Uterus (tissue), 3 donors: ENCODE measurements at regions not wholly inside any gene's neighbourhood (a gene's known extent, or its start where the extent isn't known, plus 50 kb on each side); places are given as distances from the start of the nearest gene placed in this dataset.

Experiments
- DNase-seq, 2 donors: peaks; one replicate each; pipeline ENCODE4 v3.0.0-alpha.2; 2019 to 2020
- H3K27ac ChIP-seq, 2 donors: fragments of 200-600 bp; sonication (generic); 1 replicate in 1 of 2; 2 replicates in 1 of 2; pipeline ENCODE4 v1.5.1; 2016 to 2018
- H3K27me3 ChIP-seq, 2 donors: fragments of 200-600 bp; sonication (generic); one replicate each; pipeline ENCODE4 v1.5.1; 2018 to 2019; ENCODE audit warnings: control low read depth in 1 of 2
- H3K36me3 ChIP-seq, 2 donors: fragments of 200-600 bp; sonication (generic); one replicate each; pipeline ENCODE4 v1.5.1; 2019; ENCODE audit warnings: control low read depth in 1 of 2
- H3K4me1 ChIP-seq, 2 donors: fragments of 200-600 bp; sonication (generic); one replicate each; pipeline ENCODE4 v1.5.1; 2018 to 2019; ENCODE audit warnings: control low read depth in 1 of 2
- H3K4me3 ChIP-seq, 2 donors: fragments of 200-600 bp; sonication (generic); 1 replicate in 1 of 2; 2 replicates in 1 of 2; pipeline ENCODE4 v1.5.1; 2018 to 2019; ENCODE audit warnings: mild to moderate bottlenecking in 1 of 2
- H3K9me3 ChIP-seq, 2 donors: fragments of 200-600 bp; sonication (generic); one replicate each; pipeline ENCODE4 v1.5.1; 2019; ENCODE audit warnings: control low read depth in 1 of 2
- CTCF ChIP-seq, 4 experiments: fragments of 200-600 bp in 2 of 4; fragments of 450-650 bp in 2 of 4; sonication (generic) in 2 of 4; IDR thresholded peaks; one replicate each; pipeline ENCODE4 v1.5.1; 2016 to 2019; ENCODE audit warnings: antibody characterized with exemption in 4 of 4, mild to moderate bottlenecking in 2 of 4, moderate library complexity in 1 of 4
- POLR2A ChIP-seq, 2 donors: fragments of 450-650 bp; IDR thresholded peaks; one replicate each; pipeline ENCODE4 v1.6.1; 2016; ENCODE audit warnings: antibody characterized with exemption in 2 of 2, mild to moderate bottlenecking in 1 of 2, moderate library complexity in 1 of 2
- intact Hi-C: fragments of 100-400 bp; cut with DNase I; formaldehyde crosslinking; loops from one replicate; pipeline ENCODE4 v1.15.1; 2023; ENCODE audit warnings: low total_unique reads
- donor health status: DM: yes; HTN: yes; CAD: no.

- Histone ChIP-seq H3K4me3 (no peak overlapping the region), H3K9me3 (no peaks in the 10 kb centered on the region), H3K4me1 (no peaks in the 10 kb centered on the region), H3K27ac (no peak overlapping the region), H3K27me3 (no peaks in the 10 kb centered on the region), H3K36me3 (no peaks in the 10 kb centered on the region)
- DNase-seq: no peak
- TF ChIP-seq CTCF (IDR thresholded peaks at IDR 0.05) (no peak), POLR2A (IDR thresholded peaks at IDR 0.05) (no peak)
- intact Hi-C loops: no loop called here
Observed at GRCh38 chr9:85173967-85174366, 504.4 kb downstream of the NTRK2 start.

DNA sequence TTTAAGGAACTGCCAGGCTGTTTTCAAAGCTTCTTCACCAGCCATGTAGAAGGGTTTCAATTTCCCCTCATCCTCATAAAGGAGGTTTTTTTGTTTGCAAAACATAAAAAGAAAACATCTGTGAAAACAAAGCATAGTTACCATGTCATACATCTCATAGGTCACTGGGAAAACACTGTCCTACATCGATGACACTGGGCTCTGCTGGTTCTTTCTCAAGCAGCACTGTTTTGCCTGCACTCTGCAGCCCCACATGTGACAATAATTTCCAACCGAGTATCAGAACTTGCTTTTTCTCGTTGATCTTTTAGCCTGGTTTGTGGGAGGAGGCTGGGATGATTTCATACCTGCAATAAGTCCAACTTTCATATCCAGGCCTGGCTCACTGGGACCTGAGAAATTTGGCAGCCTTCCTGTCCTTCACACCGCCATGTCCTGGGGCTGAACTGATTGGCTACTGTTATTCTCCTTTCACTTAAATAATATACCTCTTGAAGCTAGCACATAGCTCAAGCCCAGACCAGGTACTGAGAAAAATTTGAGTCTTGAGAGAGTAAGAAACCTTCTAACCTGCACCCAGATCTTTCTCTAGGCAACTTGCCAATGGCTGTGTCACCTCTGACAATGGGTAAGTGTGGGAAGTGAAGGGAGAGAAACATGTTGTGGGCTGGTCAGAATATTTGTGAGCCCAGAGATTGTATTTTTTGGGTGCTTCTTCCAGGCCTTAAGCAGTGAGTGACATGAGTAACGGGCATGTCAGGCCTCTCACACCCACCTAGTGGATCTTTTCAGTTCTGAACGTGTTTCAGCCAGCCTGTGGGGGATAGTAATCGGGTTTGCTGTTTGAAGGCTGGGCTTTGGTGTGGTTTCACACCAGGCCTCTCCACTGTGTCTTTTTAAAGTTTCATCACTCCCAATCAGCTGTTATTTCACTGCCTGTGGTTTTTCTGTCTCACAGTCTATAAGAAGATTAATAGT is 502.8 kb downstream of the NTRK2 start:
- Histone ChIP-seq H3K9me3 (no peaks in the 10 kb centered on the region), H3K27ac (no peak overlapping the region), H3K4me1 (no peaks in the 10 kb centered on the region), H3K27me3 (no peaks in the 10 kb centered on the region), H3K4me3 (no peak overlapping the region), H3K36me3 (no peaks in the 10 kb centered on the region)
- intact Hi-C loops: no loop called here
- TF ChIP-seq POLR2A (IDR thresholded peaks at IDR 0.05): no peak
- TF ChIP-seq CTCF (IDR thresholded peaks at IDR 0.05): no peak
- DNase-seq: no peak

DNA sequence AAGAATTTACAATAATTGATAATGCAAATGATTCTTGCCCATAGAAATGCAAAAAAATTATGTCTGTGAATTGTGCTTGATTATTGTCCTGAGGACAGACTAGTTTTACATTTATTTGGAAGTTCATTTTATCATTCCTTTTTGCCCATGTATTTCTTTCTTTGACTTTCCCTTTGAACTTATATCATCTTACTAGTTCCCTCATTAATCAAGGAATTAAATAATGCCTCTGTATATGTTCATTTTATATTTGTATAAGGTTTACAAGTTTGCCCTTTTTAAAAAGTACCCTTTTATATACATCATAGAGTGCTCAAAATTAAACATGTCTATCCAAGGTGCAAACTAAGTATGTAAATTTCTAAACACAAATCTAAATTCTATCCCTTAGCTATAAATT is 501.6 kb downstream of the NTRK2 start:
- Histone ChIP-seq H3K4me3 (no peak overlapping the region), H3K27ac (no peak overlapping the region), H3K9me3 (no peaks in the 10 kb centered on the region), H3K36me3 (no peaks in the 10 kb centered on the region), H3K27me3 (no peaks in the 10 kb centered on the region), H3K4me1 (no peaks in the 10 kb centered on the region)
- intact Hi-C loops: no loop called here
- TF ChIP-seq POLR2A (IDR thresholded peaks at IDR 0.05) (no peak), CTCF (IDR thresholded peaks at IDR 0.05) (no peak)
- no peak for DNase-seq

DNA sequence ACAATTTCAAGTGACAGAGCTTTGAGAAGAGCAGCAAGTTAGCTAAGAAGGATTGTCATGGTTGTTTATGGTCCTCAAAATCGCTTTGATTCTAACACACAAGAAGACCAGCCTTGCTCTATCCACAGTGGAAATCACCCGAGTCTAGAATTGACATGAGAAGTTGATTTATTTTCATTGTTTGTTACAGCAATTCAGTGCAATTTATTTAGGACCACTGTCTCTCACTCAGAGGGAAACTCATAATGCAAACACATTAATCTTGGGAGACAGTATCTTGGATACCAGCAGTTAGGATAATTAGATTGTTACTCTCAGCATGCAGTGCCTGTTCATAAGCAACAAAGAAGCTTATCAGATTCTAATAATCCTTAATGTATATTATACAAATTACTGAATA is 498.9 kb downstream of the NTRK2 start:
- TF ChIP-seq POLR2A (IDR thresholded peaks at IDR 0.05) (no peak), CTCF (IDR thresholded peaks at IDR 0.05) (no peak)
- H3K27me3 ChIP-seq: no peaks in the 10 kb centered on the region
- intact Hi-C loops: no loop called here
- H3K27ac ChIP-seq: no peak overlapping the region
- no peaks in the 10 kb centered on the region for H3K9me3 ChIP-seq
- no peak overlapping the region for H3K4me3 ChIP-seq
- DNase-seq: no peak
- no peaks in the 10 kb centered on the region for H3K4me1 ChIP-seq
- H3K36me3 ChIP-seq: no peaks in the 10 kb centered on the region

- Histone ChIP-seq H3K4me3 (no peak overlapping the region), H3K27me3 (no peaks in the 10 kb centered on the region), H3K36me3 (no peaks in the 10 kb centered on the region), H3K4me1 (no peaks in the 10 kb centered on the region), H3K27ac (no peak overlapping the region), H3K9me3 (no peaks in the 10 kb centered on the region)
- TF ChIP-seq CTCF (IDR thresholded peaks at IDR 0.05): no peak
- no peak for TF ChIP-seq POLR2A (IDR thresholded peaks at IDR 0.05)
- intact Hi-C loops: no loop called here
- no peak for DNase-seq
Observed at GRCh38 chr9:85167146-85167545, 497.6 kb downstream of the NTRK2 start.
